ENCODE measurements at regions not wholly inside any gene's neighbourhood (a gene's known extent, or its start where the extent isn't known, plus 50 kb on each side); places are given as distances from the start of the nearest gene placed in this dataset.

GRCh38 chr16:66133643-66134338, 232.7 kb upstream of the CDH5 start:
- Histone ChIP-seq H3K4me1 (peaks cover 9 to 17% (median 12%) of the 10 kb centered on the region in 9 donors), H3K4me3 (no peak overlapping the region), H3K36me3 (no peaks in the 10 kb centered on the region), H3K27me3 (peaks cover 0 to 2% (median 0%) of the 10 kb centered on the region in 7 donors), H3K27ac (no peak overlapping the region), H3K9me3 (no peaks in the 10 kb centered on the region)
- no peak for TF ChIP-seq CTCF (IDR thresholded peaks at IDR 0.05)
- intact Hi-C loops (cut with DNase I): loop anchor here in 1 of 10 donors (10.0 kb wide), 1 partner anchor 119 kb away; no protein-coding TSS in a partner anchor
- DNase-seq: no peak
- no peak for ATAC-seq
- 97 to 98% methylated on average over 6 of the region's 6 CpGs for WGBS, 2 donors

DNA sequence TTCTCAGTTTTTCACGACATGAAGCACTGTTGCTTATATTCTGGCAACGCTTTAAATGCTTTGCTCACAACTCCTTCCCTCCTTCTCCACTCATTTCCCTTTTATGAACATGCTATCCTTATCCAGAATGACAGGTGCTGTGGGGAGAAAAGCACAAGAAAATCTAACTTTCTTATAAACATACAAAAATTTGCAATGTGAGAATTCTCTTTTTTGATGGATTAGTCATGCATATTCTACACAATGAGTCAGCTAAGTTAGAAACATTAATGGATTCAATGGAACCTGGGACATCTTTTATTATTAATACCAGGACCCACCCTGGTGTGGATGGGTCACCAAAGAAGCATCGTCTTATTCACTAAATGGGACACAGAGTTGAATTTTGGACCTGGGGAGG, 234.6 kb upstream of the CDH5 start:
- intact Hi-C loops (cut with DNase I): loop anchor here in 1 of 10 donors (10.0 kb wide), 1 partner anchor 117 kb away; no protein-coding TSS in a partner anchor
- Histone ChIP-seq H3K27ac (no peak overlapping the region), H3K9me3 (no peaks in the 10 kb centered on the region), H3K4me3 (no peak overlapping the region), H3K4me1 (peaks cover 11 to 30% (median 24%) of the 10 kb centered on the region in 9 donors), H3K36me3 (no peaks in the 10 kb centered on the region), H3K27me3 (peaks cover 0 to 19% (median 7%) of the 10 kb centered on the region in 7 donors)
- no peak for TF ChIP-seq CTCF (IDR thresholded peaks at IDR 0.05)
- DNase-seq: no peak
- WGBS, 2 donors: 87 to 90% methylated on average over 3 of the region's 3 CpGs
- no peak for ATAC-seq

DNA sequence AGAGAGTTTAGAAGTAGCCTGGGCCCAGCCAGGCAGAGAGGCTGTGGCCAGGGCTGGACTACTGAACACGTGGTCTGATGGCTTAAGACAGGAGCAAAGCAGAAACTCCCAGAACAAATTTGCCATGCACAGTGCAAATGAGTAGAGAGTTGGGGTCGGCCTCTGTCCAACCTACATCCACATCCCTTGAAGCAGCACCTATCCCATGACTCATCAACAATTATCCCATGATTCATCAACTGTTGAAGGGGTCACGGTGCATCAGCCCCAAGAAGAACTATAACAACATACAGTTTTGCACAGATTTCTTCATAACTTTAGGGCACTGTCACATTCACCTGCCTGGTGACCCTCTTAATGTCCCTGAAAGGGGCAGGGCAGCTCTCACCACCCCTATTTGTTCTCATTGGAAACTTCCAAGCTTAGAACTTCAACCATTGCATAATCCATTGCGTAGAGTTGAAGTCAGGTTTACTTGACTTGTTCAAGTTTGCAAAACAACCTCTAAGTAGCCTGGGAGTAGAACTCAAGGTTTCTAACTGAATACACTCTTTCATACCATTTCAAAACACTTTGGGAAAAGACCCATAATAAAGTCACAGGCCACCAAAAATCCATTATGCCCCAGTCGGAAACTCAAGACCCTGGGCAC, 235.2 kb upstream of the CDH5 start:
- DNase-seq: no peak
- Histone ChIP-seq H3K27me3 (peaks cover 0 to 25% (median 12%) of the 10 kb centered on the region in 7 donors), H3K4me1 (peaks cover 11 to 31% (median 25%) of the 10 kb centered on the region in 9 donors), H3K4me3 (no peak overlapping the region), H3K36me3 (no peaks in the 10 kb centered on the region), H3K9me3 (no peaks in the 10 kb centered on the region), H3K27ac (no peak overlapping the region)
- no peak for TF ChIP-seq CTCF (IDR thresholded peaks at IDR 0.05)
- WGBS, 2 donors: 97 to 98% methylated on average over 5 of the region's 5 CpGs
- ATAC-seq: no peak
- intact Hi-C loops (cut with DNase I): loop anchor here in 1 of 10 donors (10.0 kb wide), 1 partner anchor 116 kb away; no protein-coding TSS in a partner anchor

DNA sequence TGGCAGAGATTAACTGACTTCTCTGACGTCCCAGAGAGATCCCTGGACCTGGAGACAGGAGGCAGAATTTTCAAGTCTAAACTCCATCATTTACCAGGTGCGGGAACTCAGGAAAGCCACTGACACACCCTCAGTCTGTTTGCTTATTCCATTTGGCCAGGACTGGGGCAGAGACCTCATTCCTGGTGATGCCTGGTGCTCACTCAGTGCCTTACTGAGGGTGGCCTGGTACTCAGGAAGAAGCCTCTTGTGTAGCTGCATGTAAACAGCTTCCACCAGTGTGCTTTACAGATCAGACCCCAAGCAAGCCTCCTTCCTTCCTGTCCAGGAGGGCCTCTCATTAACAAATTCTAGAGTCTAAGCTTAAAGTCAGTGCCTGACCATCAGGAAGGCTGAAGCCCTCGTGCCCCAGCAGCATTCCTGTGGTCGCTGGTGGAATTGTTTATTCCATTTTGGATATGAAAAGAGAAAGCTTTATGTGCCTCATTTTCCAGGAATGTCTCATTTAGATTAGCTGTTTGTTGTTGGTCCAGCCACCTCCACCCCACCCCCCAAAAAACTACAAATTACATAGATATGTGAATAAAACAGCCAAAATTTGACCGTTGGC, 236.1 kb upstream of the CDH5 start:
- Histone ChIP-seq H3K27ac (no peak overlapping the region), H3K27me3 (peaks cover 0 to 34% (median 17%) of the 10 kb centered on the region in 7 donors), H3K4me1 (peaks cover 7 to 26% (median 20%) of the 10 kb centered on the region in 9 donors), H3K9me3 (no peaks in the 10 kb centered on the region), H3K4me3 (no peak overlapping the region), H3K36me3 (no peaks in the 10 kb centered on the region)
- ATAC-seq (no peak), DNase-seq (no peak)
- WGBS, 2 donors: 82 to 85% methylated on average over 5 of the region's 5 CpGs
- TF ChIP-seq CTCF (IDR thresholded peaks at IDR 0.05): no peak
- intact Hi-C loops (cut with DNase I): loop anchor here in 1 of 10 donors (10.0 kb wide), 1 partner anchor 116 kb away; no protein-coding TSS in a partner anchor
